ENCODE measurements at regions not wholly inside any gene's neighbourhood (a gene's known extent, or its start where the extent isn't known, plus 50 kb on each side); places are given as distances from the start of the nearest gene placed in this dataset.

GRCh38 chr5:130452744-130453143, 548.5 kb downstream of the CHSY3 start:
- TF ChIP-seq CTCF (IDR thresholded peaks at IDR 0.05; ENCODE audit: low read depth, low read length) = no peak
- no peak for TF ChIP-seq EZH2phosphoT487 (IDR thresholded peaks at IDR 0.05; ENCODE audit: low read depth)
